H9 (cell line): ENCODE measurements at regions not wholly inside any gene's neighbourhood (a gene's known extent, or its start where the extent isn't known, plus 50 kb on each side); places are given as distances from the start of the nearest gene placed in this dataset.

Experiments
- DNase-seq: peaks from one replicate; pipeline ENCODE4 v3.0.0-alpha.2; 2017
- H2AFZ ChIP-seq: one replicate; pipeline ENCODE4 v1.6.1; 2013; ENCODE audit warnings: mild to moderate bottlenecking, low read length, control low read depth, moderate library complexity
- H2AK5ac ChIP-seq: 2 replicates; pipeline ENCODE4 v1.6.1; 2013; ENCODE audit warnings: low read length, control low read depth, mixed read lengths; ENCODE audit not compliant: insufficient read length
- H2BK120ac ChIP-seq: one replicate; pipeline ENCODE4 v1.6.1; 2013; ENCODE audit warnings: low read depth, mild to moderate bottlenecking, low read length, control low read depth, inconsistent platforms; ENCODE audit not compliant: poor library complexity, severe bottlenecking
- H2BK12ac ChIP-seq: 2 replicates; pipeline ENCODE4 v1.6.1; 2013; ENCODE audit warnings: low read length, control low read depth, mixed read lengths, low read depth; ENCODE audit not compliant: insufficient read length
- H2BK15ac ChIP-seq: 2 replicates; pipeline ENCODE4 v1.6.1; 2013; ENCODE audit warnings: low read depth, low read length, control low read depth
- H2BK20ac ChIP-seq: one replicate; pipeline ENCODE4 v1.6.1; 2013; ENCODE audit warnings: low read depth, mild to moderate bottlenecking, low read length, control low read depth, inconsistent platforms; ENCODE audit not compliant: poor library complexity, severe bottlenecking
- H2BK5ac ChIP-seq: 2 replicates; pipeline ENCODE4 v1.6.1; 2013; ENCODE audit warnings: low read length, control low read depth, mixed read lengths; ENCODE audit not compliant: insufficient read length
- H3K14ac ChIP-seq: 2 replicates; pipeline ENCODE4 v1.6.1; 2013; ENCODE audit warnings: low read length, control low read depth; ENCODE audit not compliant: insufficient read depth
- H3K18ac ChIP-seq: 2 replicates; pipeline ENCODE4 v1.6.1; 2013; ENCODE audit warnings: low read depth, mild to moderate bottlenecking, mixed read lengths, low read length, control low read depth; ENCODE audit not compliant: insufficient read length
- H3K23ac ChIP-seq: 2 replicates; pipeline ENCODE4 v1.6.1; 2013; ENCODE audit warnings: low read length, control low read depth, mixed read lengths, low read depth; ENCODE audit not compliant: insufficient read length
- H3K23me2 ChIP-seq: 2 replicates; pipeline ENCODE4 v1.6.1; 2013; ENCODE audit warnings: low read depth, mild to moderate bottlenecking, mixed read lengths, low read length, control low read depth; ENCODE audit not compliant: insufficient read length, poor library complexity, severe bottlenecking
- H3K27ac ChIP-seq: 2 replicates; pipeline ENCODE4 v1.5.1; 2013; ENCODE audit warnings: low read length, control low read depth, mixed read lengths, low read depth; ENCODE audit not compliant: insufficient read length
- H3K27me3 ChIP-seq: 2 replicates; pipeline ENCODE4 v1.6.1; 2013; ENCODE audit warnings: low read length, control low read depth, inconsistent platforms; ENCODE audit not compliant: insufficient read depth
- H3K4ac ChIP-seq: 2 replicates; pipeline ENCODE4 v1.6.1; 2013; ENCODE audit warnings: low read depth, mild to moderate bottlenecking, control low read depth, inconsistent platforms, low read length, moderate library complexity
- H3K4me1 ChIP-seq: 2 replicates; pipeline ENCODE4 v1.6.1; 2013; ENCODE audit warnings: low read length, control low read depth, inconsistent platforms; ENCODE audit not compliant: insufficient read depth
- H3K4me2 ChIP-seq: 2 replicates; pipeline ENCODE4 v1.6.1; 2013; ENCODE audit warnings: low read length, control low read depth, mixed read lengths; ENCODE audit not compliant: insufficient read length, insufficient read depth
- H3K56ac ChIP-seq: 2 replicates; pipeline ENCODE4 v1.6.1; 2013; ENCODE audit warnings: low read depth, mild to moderate bottlenecking, mixed read lengths, low read length, control low read depth; ENCODE audit not compliant: insufficient read length
- H3K79me1 ChIP-seq: 2 replicates; pipeline ENCODE4 v1.6.1; 2013; ENCODE audit warnings: low read depth, mild to moderate bottlenecking, moderate library complexity, low read length, control low read depth, inconsistent platforms; ENCODE audit not compliant: insufficient read depth, poor library complexity, severe bottlenecking
- H3K79me2 ChIP-seq: 2 replicates; pipeline ENCODE4 v1.6.1; 2013; ENCODE audit warnings: low read length, control low read depth, inconsistent platforms; ENCODE audit not compliant: insufficient read depth
- H3K9ac ChIP-seq: 2 replicates; pipeline ENCODE4 v1.6.1; 2013; ENCODE audit warnings: low read length, control low read depth, mixed read lengths; ENCODE audit not compliant: insufficient read length; ENCODE audit errors: extremely low read depth
- H3K9me3 ChIP-seq: one replicate; pipeline ENCODE4 v1.6.1; 2013; ENCODE audit warnings: low read depth, low read length, inconsistent platforms; ENCODE audit not compliant: control insufficient read depth
- H3T11ph ChIP-seq: one replicate; pipeline ENCODE4 v1.6.1; 2013; ENCODE audit warnings: mild to moderate bottlenecking, low read length, control low read depth, inconsistent platforms
- H4K20me1 ChIP-seq: one replicate; pipeline ENCODE4 v1.6.1; 2013; ENCODE audit not compliant: control insufficient read depth, insufficient read length, insufficient read depth
- H4K5ac ChIP-seq: 2 replicates; pipeline ENCODE4 v1.6.1; 2013; ENCODE audit warnings: low read depth, mild to moderate bottlenecking, mixed read lengths, low read length, control low read depth; ENCODE audit not compliant: insufficient read length
- H4K8ac ChIP-seq: replicated peaks from 2 replicates; pipeline ENCODE4 v1.6.1; 2013; ENCODE audit warnings: low read length, control low read depth, mixed read lengths, low read depth; ENCODE audit not compliant: insufficient read length
- H4K91ac ChIP-seq: 2 replicates; pipeline ENCODE4 v1.6.1; 2013; ENCODE audit warnings: low read depth, mild to moderate bottlenecking, moderate library complexity, mixed read lengths, low read length, control low read depth; ENCODE audit not compliant: insufficient read length
- H3K27ac Mint-ChIP-seq, 3 experiments: 2 replicates in 2 of 3; 3 replicates in 1 of 3; pipeline ENCODE4 v1.8.0; 2020 to 2021; ENCODE audit warnings: mixed read lengths in 3 of 3, mild to moderate bottlenecking in 1 of 3, moderate library complexity in 1 of 3
- H3K27me3 Mint-ChIP-seq: 2 replicates; pipeline ENCODE4 v1.8.0; 2021; ENCODE audit warnings: low read depth, mild to moderate bottlenecking, moderate library complexity, mixed read lengths
- H3K36me3 Mint-ChIP-seq, 3 experiments: 2 replicates in 2 of 3; 3 replicates in 1 of 3; pipeline ENCODE4 v1.8.0; 2020 to 2021; ENCODE audit warnings: low read depth in 3 of 3, mixed read lengths in 3 of 3; ENCODE audit not compliant: insufficient read depth in 1 of 3
- H3K4me1 Mint-ChIP-seq, 2 experiments: 2 replicates each; pipeline ENCODE4 v1.8.0; 2020; ENCODE audit warnings: mixed read lengths in 2 of 2
- H3K4me3 Mint-ChIP-seq, 2 experiments: 2 replicates in 1 of 2; 3 replicates in 1 of 2; pipeline ENCODE4 v1.8.0; 2020 to 2021; ENCODE audit warnings: mild to moderate bottlenecking in 2 of 2, mixed read lengths in 2 of 2, moderate library complexity in 1 of 2
- H3K9me3 Mint-ChIP-seq, 2 experiments: 2 replicates in 1 of 2; 3 replicates in 1 of 2; pipeline ENCODE4 v1.8.0; 2020; ENCODE audit warnings: mild to moderate bottlenecking in 2 of 2, mixed read lengths in 2 of 2, moderate library complexity in 1 of 2
- WGBS: extraction: QIAGEN DNeasy Blood & Tissue Kit; methylation state at CpG from one replicate; pipeline ENCODE4 v1.1.7; 2013; ENCODE audit warnings: missing lambda C conversion rate, low lambda C conversion rate, mixed read lengths; ENCODE audit not compliant: insufficient read length; ENCODE audit errors: extremely low coverage; 5-methylcytosine and 5-hydroxymethylcytosine counted together
- TF ChIP-seq, protein P1 (sequence below): fragments of 200-600 bp; sonication (generic); conservative IDR thresholded peaks from 3 replicates; pipeline ENCODE4 v1.8.0; 2021; ENCODE audit warnings: antibody characterized with exemption, mild to moderate bottlenecking

DNA sequence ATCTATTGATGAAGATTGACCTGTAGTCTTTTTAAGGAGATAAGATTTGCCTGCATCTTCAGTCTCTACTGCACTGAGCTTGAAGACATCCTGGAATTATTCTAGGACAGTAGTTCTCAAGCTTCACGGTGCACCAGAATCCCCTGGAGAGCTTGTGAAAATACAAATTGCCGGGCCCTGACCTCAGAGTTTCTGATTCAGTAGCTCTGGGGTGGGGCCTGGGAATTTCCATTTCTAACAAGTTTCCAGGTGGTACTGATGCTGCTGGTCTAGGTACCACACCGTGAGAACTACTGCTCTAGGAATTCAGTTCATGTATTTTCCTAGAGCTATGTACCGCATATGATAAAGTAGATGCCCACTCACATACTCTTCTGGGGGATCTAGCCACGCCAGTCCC is 246.1 kb downstream of the HS3ST3B1 start:
- Histone ChIP-seq H3K79me1 (no peaks in the 10 kb centered on the region), H2BK20ac (no peak overlapping the region), H4K20me1 (no peaks in the 10 kb centered on the region), H4K91ac (no peak overlapping the region), H3K56ac (no peak overlapping the region), H3K4me2 (no peak overlapping the region), H2AFZ (no peak overlapping the region), H2BK120ac (no peak overlapping the region), H2BK5ac (no peak overlapping the region), H2AK5ac (no peak overlapping the region), H3K23me2 (no peaks in the 10 kb centered on the region), H3K23ac (no peak overlapping the region), H3K4me1 (no peaks in the 10 kb centered on the region), H3K9me3 (no peaks in the 10 kb centered on the region), H2BK15ac (no peak overlapping the region), H4K5ac (no peak overlapping the region), H3T11ph (no peak overlapping the region), H3K27me3 (no peaks in the 10 kb centered on the region), H3K9ac (no peak overlapping the region), H3K27ac (no peak overlapping the region), H4K8ac (no peak overlapping the region), H3K14ac (no peak overlapping the region), H3K18ac (no peak overlapping the region), H3K4ac (no peak overlapping the region), H2BK12ac (no peak overlapping the region), H3K79me2 (no peaks in the 10 kb centered on the region)
- peaks cover 11 to 13% of the 10 kb centered on the region in 2 experiments for H3K4me1 Mint-ChIP-seq
- TF ChIP-seq, protein P1, sequence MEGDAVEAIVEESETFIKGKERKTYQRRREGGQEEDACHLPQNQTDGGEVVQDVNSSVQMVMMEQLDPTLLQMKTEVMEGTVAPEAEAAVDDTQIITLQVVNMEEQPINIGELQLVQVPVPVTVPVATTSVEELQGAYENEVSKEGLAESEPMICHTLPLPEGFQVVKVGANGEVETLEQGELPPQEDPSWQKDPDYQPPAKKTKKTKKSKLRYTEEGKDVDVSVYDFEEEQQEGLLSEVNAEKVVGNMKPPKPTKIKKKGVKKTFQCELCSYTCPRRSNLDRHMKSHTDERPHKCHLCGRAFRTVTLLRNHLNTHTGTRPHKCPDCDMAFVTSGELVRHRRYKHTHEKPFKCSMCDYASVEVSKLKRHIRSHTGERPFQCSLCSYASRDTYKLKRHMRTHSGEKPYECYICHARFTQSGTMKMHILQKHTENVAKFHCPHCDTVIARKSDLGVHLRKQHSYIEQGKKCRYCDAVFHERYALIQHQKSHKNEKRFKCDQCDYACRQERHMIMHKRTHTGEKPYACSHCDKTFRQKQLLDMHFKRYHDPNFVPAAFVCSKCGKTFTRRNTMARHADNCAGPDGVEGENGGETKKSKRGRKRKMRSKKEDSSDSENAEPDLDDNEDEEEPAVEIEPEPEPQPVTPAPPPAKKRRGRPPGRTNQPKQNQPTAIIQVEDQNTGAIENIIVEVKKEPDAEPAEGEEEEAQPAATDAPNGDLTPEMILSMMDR = no peak
- WGBS = no CpG with 5 or more reads among the region's 5 CpGs
- no peak for DNase-seq
- H3K4me3 Mint-ChIP-seq = no peak overlapping the region
- peaks cover 0 to 10% (median 2%) of the 10 kb centered on the region in 3 experiments; a peak in 3 of 7 replicates for H3K36me3 Mint-ChIP-seq
- no peaks in the 10 kb centered on the region for H3K27me3 Mint-ChIP-seq
- H3K27ac Mint-ChIP-seq = no peak overlapping the region
- H3K9me3 Mint-ChIP-seq = peaks cover 5 to 6% of the 10 kb centered on the region in 2 experiments; a peak in 4 of 5 replicates
